CD4-positive, alpha-beta T cell treated with Interferon alpha-2 for 1 hour (primary cell): ENCODE measurements at regions not wholly inside any gene's neighbourhood (a gene's known extent, or its start where the extent isn't known, plus 50 kb on each side); places are given as distances from the start of the nearest gene placed in this dataset.

Experiments
- DNase-seq, 2 donors: peaks; one replicate each; pipeline ENCODE4 v3.0.0-alpha.2; 2020 to 2022

DNA sequence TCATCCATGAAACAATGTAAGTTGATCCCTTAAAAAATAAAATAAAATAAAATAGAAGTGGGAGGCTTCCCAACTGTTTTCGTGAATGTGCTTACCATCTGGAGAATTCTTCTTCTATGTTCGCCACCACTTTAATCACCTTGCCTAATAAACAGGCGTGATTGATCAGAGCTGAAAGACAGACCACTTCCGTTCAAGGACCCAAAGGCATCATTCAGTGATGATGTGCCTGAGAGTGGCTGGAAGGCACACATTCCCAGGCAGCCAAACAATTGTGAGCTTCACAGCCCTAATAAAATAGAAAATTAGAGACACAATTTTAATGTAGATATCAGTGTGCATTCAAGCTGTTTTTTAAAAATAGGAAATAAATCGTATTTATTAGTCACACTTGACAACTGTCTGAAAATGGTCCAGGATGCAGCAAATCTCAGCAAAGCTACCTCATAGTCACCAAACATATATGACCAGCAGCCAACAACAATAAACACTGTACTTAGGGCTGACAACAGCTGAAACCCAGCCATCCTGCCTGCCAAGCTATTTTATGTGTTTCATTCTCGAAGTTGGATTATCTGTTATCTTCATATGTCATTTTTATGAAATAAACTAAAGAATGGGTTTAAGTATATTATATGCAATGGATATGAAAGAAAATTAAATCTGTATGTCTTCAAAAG is 163.2 kb upstream of the FAM9B start:
- no peak for DNase-seq

DNA sequence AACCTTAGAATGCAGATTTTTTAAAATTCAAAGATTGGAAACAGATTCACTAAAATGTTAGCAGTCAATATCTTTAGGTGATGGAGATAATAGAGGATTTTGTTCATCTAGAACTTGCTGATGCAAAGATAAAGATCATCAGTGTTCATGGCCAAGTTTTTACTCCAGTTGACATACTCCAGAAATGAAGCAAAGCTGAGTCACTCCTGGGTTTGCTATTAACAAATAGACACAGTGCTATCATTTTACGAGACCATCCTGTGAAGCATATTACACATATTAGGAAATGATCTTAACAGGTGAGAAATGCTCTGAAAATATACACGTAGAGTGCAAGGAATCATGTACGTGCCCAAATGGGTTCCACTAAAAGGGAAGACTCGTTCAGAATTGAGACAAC is 170.6 kb upstream of the FAM9B start:
- no peak for DNase-seq

DNA sequence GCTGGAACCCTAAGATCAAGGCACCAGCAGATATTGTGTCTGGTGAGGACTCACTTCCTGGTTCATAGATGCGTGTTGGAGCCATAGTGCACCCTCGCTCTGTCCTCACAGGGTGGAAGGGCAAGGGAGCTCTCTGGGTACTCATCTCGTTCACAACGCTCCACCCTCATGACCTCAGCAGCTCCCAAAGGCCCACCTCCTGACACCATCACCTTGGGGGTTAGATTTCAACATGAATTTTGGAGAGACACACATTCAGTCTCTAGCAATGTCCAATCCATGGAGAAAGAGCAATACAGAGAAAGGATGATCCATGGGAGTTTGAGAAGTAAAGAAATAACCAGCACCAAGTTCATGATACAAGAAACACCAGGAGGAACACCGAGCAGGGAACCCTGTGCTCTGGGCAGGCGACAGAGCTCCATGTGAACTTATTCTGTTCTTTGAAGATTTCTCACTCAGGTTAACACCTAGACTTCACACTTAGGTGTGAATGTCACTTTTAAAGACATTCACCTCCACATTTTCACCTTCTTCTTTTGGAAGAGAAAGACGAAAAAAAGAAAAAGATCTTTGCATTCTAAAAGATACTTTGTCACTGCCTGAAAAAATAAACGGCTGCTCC is 171.8 kb upstream of the FAM9B start:
- peak in 1 of 2 donors; percentile 2 for DNase-seq

DNA sequence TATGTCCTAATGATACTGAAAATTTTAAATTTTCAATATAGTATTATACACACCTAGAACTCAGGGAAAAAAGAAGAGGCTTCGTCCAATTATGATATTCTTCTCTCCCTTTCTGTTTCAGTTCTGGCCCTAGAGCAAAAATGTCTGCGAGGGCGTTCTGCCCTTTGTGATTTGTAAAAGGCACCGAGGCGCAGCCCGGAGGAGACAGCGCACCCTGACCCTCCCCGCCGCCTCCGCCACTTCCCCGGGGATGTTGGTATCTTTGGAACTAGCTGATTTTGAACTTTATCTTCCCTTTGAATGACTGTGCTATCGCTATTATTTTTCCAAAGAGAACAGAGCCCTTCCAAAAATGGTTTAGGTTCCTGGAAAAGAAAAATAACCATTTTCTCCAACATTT is 173.2 kb upstream of the FAM9B start:
- no peak for DNase-seq

DNA sequence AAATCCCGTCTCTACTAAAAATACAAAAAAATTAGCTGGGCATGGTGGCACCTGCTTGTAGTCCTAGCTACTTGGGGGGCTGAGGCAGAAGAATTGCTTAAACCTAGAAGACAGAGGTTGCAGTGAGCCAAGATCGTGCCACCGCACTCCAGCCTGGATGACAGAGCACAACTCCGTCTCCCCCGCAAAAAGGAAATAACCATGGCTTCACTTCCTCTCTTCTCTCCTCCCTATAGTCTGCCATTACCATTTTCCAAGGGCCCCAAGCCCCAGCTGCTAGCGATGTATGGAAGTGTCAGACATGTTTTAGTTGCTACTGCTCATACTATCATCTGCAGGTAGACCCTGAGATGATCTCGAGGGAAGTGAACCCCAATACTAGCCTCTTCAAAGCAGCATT is 177.3 kb upstream of the FAM9B start:
- DNase-seq = no peak

DNA sequence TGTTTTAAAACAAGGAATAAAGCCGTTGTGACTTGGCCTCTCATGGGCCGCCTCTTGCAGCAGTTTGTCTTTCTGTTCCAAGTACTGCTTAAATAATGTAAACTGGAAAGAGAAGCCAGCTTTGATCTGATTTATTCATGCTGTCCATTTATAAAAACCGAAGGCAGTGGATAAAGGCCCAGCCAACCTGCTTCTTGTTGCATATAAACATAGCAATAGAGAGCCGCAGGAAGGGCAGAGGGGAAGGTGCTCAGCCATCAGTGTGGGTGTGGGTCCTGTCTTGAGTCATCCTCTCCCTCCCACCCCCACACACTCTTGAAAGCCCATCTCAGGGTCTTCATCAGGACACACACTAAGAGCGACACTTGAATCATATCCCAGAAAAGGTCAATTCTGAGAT is 187.9 kb upstream of the FAM9B start:
- DNase-seq = no peak

DNA sequence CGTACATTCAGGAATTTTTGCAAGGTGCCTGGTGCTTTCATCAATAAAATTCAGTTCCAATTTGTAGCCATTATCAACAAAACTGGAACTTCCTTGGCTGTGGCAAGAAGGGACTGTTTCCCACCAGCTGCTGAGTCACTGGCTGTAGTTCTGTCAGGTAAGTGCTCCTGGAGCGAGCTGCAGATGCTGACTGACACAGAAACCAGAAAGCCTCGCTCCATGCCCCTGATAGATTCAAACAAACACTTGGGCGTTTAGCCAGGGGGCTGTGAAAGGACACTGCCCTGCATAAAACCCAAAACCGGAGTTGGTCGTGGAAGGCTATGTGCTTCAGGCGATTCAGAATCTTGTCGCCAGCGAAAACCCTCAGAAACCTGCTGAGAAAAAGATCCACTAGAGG is 188.4 kb upstream of the FAM9B start:
- DNase-seq = no peak

DNA sequence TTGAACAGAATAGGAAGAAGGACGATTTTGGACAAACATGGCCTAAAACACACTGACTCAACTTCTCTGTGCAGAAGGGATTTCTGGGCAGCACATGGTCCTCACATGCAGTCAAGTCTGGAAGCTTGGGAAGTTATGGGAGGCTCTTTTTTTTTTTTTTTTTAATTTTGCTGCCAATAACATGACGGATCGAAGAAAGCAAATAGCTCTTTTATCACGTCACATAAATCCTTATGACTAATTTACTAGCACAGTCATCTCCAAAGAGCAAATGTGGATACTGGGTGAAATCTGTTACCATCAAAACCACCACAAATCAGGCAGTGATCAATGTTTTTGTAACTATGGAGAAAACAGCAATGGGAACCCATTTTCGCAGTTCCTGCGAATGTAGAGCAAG is 193.3 kb upstream of the FAM9B start:
- no peak for DNase-seq

DNA sequence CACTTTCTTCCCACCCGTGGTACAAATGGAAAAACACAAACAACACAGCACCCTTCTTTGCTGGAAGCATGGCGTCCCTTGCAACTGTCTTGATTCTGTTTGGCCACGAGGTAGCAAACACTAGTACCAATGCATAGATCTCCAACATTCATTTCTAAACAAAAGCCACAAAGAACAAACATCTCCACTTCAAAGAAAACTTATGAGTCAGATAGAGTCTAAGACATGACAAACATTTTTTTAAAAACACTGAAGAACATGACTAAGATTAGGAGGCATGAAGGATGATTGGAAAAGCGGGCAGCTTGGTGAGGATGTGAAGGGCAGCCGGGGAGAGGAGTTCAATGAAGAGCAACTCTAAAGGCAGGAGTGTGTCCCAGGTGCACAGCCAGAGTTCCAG is 197.6 kb upstream of the FAM9B start:
- no peak for DNase-seq

DNA sequence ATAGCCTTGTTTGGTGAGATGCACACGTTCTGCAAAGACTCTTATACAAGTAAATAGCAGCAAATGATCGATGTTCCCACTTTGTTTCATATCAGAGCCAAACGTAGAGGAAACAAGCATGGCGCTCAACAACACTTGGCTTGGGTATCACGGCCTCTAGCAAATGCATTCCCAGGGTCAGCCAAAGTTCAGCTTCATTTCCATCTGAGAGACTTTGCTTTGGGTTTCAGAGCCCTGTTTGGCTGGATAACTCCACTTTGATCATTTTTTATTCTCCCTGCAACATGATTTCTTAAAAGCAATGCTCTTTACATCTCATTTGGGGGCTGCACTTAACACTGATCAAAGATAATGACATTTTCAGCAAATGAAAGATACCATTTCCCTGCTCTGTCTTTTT is 199.2 kb upstream of the FAM9B start:
- DNase-seq = no peak

DNA sequence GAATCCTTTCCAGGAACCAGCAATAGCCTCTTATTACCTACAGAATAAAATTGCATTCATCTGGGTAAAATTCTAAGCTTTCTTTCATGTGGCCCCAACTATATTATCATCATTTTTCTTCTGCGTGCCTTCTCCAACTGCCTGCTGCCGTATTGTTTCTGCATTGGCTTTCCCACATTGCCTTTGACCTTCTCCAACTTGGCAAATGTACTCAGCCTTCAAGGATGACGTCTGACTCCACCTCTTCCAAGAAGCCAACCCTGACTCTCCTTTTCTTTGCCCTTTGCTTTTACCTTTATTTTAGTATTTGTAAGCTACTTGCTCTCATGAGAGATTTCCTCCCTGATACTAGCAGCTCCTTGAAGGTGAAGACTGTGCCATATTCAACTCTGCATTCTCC is 200.4 kb upstream of the FAM9B start:
- DNase-seq = no peak

DNA sequence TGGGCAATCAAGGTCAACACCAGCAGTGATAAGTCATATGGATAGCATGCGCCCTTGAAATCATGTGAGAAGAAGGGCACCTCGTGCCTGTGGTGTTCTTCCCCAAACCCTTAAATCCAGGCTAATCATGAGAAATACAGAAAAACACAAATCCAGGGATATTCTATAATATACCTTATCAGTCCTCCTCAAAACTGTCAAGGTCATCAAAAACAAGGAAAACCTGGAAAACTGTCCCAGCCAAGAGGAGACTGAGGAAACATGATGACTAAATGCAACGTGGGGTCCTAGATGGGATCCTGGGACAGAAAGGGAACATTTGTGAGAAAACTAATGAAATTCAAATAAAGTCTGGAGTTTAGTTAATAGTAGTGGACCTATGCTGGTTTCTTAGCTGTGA is 201.8 kb upstream of the FAM9B start:
- DNase-seq = no peak

DNA sequence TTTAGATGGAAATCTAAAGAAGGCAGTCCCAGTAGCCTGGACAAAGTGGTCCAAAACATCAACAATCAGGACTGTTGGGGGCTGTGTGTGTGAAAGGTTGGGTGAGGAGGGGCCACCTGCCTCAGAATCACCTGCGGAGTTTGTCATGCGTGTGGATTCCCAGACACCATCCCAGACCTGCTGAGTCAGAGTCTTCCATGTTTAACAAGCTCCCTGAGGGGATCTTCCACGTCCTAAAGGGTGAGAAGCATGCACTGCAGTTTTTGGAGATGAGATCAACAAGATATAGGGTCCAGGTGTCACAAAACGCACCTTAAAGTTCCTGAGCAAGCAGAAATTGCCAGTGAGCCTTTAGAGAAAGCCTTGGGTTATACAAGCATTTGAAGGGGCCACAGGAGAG is 207.0 kb upstream of the FAM9B start:
- DNase-seq = no peak

DNA sequence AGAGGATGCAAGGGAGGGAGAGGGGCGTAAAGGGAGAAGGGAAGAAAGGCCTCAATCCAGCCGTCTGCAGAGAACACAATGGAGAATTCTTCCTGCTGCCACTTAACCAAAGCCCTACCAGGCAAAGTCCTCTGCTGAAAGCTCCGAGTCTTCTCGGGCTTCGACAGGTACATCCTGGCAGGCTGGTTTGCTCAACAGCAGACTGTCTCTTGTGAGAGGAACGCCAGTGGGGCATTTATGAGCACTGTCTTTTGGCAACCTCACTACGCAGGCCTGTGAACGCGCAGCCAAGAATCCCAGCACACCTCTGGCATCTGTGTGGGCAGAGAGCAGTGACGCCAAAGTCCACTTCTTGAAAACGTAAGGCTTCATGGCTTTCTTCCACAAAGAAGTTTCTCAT is 207.5 kb upstream of the FAM9B start:
- DNase-seq = no peak

DNA sequence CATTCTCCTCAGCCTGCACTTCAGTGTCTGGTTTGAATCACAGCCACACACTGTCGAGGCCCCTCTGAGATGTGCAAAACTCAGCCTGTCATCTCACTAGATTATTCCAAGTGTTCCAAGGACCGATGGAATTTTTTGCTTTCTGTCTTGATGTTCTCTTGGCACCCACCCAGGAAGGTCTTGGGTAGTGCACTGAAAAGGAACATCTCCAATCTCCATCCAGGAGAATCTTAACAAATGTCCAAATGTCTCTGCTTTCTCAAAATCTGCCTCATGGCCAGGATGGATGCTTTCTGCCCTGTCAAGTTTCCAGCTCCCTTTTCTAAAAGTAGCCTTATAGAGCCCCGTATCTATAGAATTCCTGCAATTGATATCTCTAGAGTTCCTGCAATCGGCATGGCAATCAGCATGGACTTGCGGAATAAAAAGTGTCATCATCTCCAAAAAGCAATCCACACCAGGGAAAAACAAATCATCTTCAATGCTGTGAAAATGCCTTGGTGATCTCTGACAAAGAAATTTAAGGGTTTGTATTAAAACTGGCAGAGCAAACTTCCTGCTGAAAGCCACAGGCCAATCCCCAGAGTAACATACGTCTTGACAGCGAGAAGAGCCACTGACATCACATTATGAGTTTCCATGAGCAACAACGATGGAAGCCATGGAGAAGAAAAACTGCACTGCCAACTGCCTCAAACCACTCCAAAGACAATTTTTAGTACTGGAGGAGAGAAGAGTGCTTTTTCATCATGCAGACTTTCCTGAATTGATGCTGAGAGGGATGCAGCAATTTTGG is 215.3 kb upstream of the FAM9B start:
- DNase-seq = no peak

DNA sequence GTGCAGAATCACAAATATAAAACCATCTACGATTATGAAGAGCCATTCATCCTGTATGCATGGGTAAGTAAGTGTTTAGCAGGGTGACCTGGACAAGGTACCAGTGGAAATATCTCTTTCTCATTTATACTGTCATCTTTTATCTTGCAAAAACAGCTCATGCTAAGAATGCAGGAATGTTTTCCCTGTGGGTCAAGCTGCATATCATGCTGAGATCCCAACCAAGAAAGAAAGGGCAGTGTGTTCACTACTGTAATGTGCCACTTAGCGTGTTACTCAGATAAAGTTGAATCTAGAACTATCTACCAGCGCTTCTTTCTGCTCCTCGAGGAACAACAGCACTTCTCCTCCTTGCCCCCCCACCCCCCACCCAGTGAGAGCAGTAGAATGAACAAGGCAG is 212.7 kb upstream of the TBL1X start:
- DNase-seq = no peak

DNA sequence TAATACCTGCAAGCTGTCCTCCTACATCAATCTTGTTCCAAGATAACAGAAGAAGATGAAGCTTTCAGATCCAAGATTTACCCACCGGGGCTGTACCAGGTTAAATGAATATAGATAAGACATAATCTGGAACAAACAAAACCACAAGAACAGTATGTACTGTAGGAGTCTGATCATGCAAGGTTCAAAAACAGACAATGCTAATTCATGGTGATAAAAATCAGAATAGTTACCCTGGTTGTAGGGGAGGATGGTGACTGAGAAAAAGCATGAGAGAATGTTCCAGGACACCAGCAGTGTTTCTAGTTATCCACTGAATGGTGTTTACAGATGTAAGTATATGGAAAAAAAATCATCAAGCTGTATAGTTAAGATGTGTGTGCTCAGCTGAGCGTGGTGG is 211.6 kb upstream of the TBL1X start:
- DNase-seq = no peak

DNA sequence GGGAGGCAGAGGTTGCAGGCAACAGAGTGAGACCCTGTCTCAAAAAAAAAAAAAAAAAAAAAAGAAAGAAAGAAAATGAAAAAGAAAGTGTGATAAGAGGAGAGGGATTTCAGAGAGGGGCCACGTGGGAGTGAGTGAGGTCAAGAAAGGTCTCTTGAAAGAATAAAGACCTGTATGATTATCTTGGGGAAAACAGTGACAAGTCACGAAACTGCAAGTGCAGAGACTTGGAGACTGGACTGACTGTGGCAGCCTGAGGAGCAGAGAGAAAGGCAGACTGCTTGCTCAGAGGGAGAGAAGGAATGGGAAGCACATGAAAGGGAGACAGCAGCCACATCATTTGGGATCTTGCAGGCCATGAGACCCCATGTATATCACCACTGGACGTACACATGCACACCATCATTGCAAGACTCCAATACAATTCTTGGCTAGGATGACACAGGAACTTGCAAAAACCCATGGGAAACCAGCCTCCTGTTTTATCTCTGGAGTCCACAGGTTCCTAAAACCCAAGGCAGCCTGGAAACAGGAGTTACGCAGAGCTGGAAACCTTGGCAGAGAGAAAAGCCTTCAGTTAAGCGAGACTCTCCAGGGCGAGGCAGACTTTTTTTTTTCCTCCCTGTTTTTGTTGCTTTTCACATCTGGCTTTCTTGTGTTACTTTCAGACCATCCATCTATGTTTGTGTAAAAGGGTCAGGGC is 207.0 kb upstream of the TBL1X start:
- DNase-seq = no peak

DNA sequence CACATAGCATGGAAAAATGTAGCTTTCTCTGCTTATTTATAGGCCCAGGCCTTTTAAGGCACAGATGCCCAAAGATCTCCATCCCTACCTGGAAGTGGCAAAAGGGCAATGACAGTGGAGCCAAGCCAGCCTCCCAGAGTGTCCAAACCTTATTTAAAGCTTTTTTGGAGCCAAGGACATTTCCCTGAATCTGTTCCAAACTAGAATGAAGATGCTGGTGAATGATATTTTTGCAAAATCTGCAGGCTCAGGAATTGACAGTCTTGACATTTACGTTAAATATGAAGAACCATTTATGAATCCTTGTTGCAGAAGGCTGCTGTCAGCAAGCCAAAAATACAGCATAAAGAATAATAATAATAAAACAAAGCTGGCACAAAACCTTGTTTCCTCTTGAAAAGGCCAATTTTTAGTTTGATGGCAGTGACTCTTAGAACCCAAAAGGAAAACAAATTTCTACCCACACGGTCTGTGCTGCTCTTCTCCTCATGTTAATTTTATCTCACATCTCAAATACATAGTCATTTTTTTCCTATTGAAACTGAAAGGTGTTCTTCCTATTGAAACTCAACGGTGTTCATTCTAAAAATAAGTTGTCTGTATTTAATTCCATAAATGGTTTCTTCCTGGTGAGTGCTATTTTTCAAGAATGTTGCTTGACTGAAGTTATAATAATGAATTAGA is 206.3 kb upstream of the TBL1X start:
- DNase-seq = no peak

DNA sequence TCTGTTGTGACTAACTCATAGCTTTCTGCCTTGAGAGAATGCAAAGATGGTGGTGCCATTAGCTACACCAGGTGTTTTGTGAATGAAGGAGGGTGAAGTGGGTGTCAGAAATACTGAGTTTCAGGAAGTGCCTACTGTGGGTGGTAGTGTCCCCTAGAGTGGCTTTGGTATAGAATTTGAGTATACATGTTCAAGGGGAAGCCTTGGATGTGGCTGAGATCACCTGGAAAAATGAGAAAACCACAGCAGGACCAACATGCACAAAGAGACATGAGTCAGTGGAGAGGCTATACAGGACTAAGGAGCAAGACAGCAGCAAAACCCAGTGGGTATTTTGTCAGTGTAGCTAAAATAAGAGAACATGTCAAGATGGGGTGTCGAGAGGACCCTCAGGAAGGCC is 204.3 kb upstream of the TBL1X start:
- DNase-seq = no peak

DNA sequence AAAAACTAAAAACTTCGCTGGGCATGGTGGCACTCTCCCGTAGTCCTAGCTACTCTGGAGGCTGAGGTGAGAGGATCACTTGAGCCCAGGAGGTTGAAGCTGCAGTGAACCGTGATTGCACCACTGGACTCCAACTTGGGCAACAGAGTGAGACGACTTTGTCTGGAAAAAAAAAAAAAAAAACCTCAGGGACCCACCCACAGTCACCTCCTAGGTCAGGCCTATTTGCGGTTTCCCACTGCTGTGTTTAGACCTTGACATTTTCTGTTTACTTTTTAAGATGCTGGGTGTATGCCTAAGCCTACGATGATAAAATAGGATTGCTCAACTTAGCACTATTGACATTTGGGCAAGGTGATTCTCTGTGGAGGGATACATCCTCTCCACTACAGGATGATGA is 197.4 kb upstream of the TBL1X start:
- no peak for DNase-seq

DNA sequence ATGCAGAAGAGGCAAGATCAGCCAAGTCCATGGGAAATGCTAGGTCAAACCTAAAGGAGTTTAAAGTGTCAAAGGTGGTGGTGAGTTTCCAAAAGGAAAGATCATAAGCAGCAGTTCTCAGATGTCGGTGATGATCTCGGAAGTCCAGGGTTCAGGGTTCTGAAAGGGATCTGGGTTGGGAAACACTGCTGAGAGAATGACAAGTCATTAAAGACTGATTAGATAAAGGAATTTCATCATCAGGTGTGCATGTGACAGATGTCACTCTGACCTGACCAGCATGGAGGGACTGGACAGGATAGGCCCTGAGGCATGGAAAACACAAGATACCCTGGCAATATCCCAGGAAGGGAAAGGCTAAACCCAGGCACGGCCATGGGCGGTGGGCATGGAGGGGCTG is 195.7 kb upstream of the TBL1X start:
- no peak for DNase-seq
